HCT116 (cell line): ENCODE measurements at regions not wholly inside any gene's neighbourhood (a gene's known extent, or its start where the extent isn't known, plus 50 kb on each side); places are given as distances from the start of the nearest gene placed in this dataset.

Experiments
- ATAC-seq: fragments of 200-7000 bp; cut with Tn5 transposase; 2 replicates; pipeline ENCODE4 v1.9.1; 2020; ENCODE audit warnings: mild to moderate bottlenecking, moderate library complexity
- BruUV-seq: library from RNA; stranded (reverse); fragments of 400-500 nt; replicated peaks from 2 replicates; lab custom pipeline; 2021; lab: Mats Ljungman, UMichigan
- CTCF ChIA-PET: fragments of 300-600 bp; sonication (Branson Sonifier 250); formaldehyde crosslinking; loops from one replicate; lab custom pipeline; 2021; ENCODE audit warnings: antibody characterized with exemption; lab: Charles Lee
- POLR2A ChIA-PET: fragments of 300-600, 350-600 bp; sonication (Branson Sonifier 250); formaldehyde crosslinking; loops from one replicate; lab custom pipeline; 2021; ENCODE audit warnings: antibody characterized with exemption; lab: Charles Lee
- RAD21 ChIA-PET, 2 experiments: fragments of 300-600 bp; sonication (Branson Sonifier 250); formaldehyde crosslinking; loops; one replicate each; lab custom pipeline; 2023; ENCODE audit warnings: low total read pairs in 2 of 2; ENCODE audit not compliant: uncharacterized antibody in 2 of 2, unreplicated experiment in 2 of 2, low non-redundant PET in 1 of 2; lab: Charles Lee
- DNase-seq: peaks from one replicate; pipeline ENCODE4 v3.0.0-alpha.2; 2010; ENCODE audit warnings: low read depth, low spot score
- H2AFZ ChIP-seq: fragments of 200-600 bp; shearing (Covaris generic), sonication (generic); 2 replicates; pipeline ENCODE4 v1.6.1; 2017; ENCODE audit warnings: low read depth, mixed run types, mixed read lengths, antibody characterized with exemption, low read length; ENCODE audit not compliant: poor library complexity, severe bottlenecking
- H3K27ac ChIP-seq: 2 replicates; pipeline ENCODE4 v1.5.1; 2012; ENCODE audit warnings: low read depth, low read length
- H3K27me3 ChIP-seq: fragments of 200-600 bp; sonication (generic); 2 replicates; pipeline ENCODE4 v1.6.1; 2016; ENCODE audit warnings: mixed run types, low read length, mixed read lengths; ENCODE audit not compliant: insufficient read depth
- H3K36me3 ChIP-seq, 2 experiments: fragments of 200-500 bp in 1 of 2; fragments of 200-600 bp in 1 of 2; sonication (Bioruptor generic) in 1 of 2; sonication (generic) in 1 of 2; 2 replicates each; pipeline versions ENCODE4 v1.5.1 to v1.6.1; 2014 to 2016; ENCODE audit warnings: low read length in 2 of 2, inconsistent platforms in 1 of 2, mixed read lengths in 1 of 2, mixed run types in 1 of 2; ENCODE audit not compliant: insufficient read depth in 2 of 2, control insufficient read depth in 1 of 2
- H3K4me1 ChIP-seq, 2 experiments: fragments of 200-600 bp in 1 of 2; sonication (generic) in 1 of 2; 2 replicates each; pipeline versions ENCODE4 v1.5.1 to v1.6.1; 2012 to 2017; ENCODE audit warnings: low read length in 2 of 2, inconsistent platforms in 1 of 2, mild to moderate bottlenecking in 1 of 2, mixed read lengths in 1 of 2, mixed run types in 1 of 2, moderate library complexity in 1 of 2; ENCODE audit not compliant: insufficient read depth in 2 of 2, control insufficient read depth in 1 of 2
- H3K4me2 ChIP-seq: fragments of 200-600 bp; sonication (generic); 2 replicates; pipeline ENCODE4 v1.6.1; 2017; ENCODE audit warnings: mixed run types, low read length, mixed read lengths
- H3K4me3 ChIP-seq, 2 experiments: fragments of 200-600 bp in 1 of 2; sonication (generic) in 1 of 2; replicated peaks in 1 of 2; 2 replicates each; pipeline ENCODE4 v1.5.1; 2011 to 2016; ENCODE audit warnings: low read length in 2 of 2, control low read depth in 1 of 2, low read depth in 1 of 2, mild to moderate bottlenecking in 1 of 2, mixed read lengths in 1 of 2, mixed run types in 1 of 2
- H3K79me2 ChIP-seq: fragments of 200-600 bp; sonication (generic); 2 replicates; pipeline ENCODE4 v1.6.1; 2017; ENCODE audit warnings: mild to moderate bottlenecking, mixed run types, low read length, moderate library complexity, mixed read lengths; ENCODE audit not compliant: insufficient read depth
- H3K9ac ChIP-seq: fragments of 200-600 bp; sonication (generic); 2 replicates; pipeline ENCODE4 v1.6.1; 2016; ENCODE audit warnings: low read length, mixed read lengths
- H3K9me2 ChIP-seq: fragments of 200-600 bp; sonication (generic), shearing (Covaris generic); 2 replicates; pipeline ENCODE4 v1.6.1; 2017; ENCODE audit warnings: mixed run types, mild to moderate bottlenecking, moderate library complexity; ENCODE audit not compliant: insufficient read depth
- H3K9me3 ChIP-seq, 2 experiments: fragments of 200-500 bp in 1 of 2; fragments of 200-600 bp in 1 of 2; sonication (Bioruptor generic) in 1 of 2; sonication (generic) in 1 of 2; 2 replicates each; pipeline ENCODE4 v1.6.1; 2014 to 2017; ENCODE audit warnings: low read length in 2 of 2, mixed read lengths in 2 of 2, inconsistent platforms in 1 of 2, low read depth in 1 of 2, mild to moderate bottlenecking in 1 of 2, mixed run types in 1 of 2, moderate library complexity in 1 of 2; ENCODE audit not compliant: control insufficient read depth in 1 of 2, insufficient read depth in 1 of 2
- H4K20me1 ChIP-seq: fragments of 200-600 bp; sonication (generic), shearing (Covaris generic); 2 replicates; pipeline ENCODE4 v1.6.1; 2017; ENCODE audit warnings: mixed run types, mild to moderate bottlenecking, moderate library complexity; ENCODE audit not compliant: insufficient read depth
- CBX3 ChIP-seq: IDR thresholded peaks from 2 replicates; pipeline ENCODE4 v1.6.1; 2012; ENCODE audit warnings: low read depth
- CTCF ChIP-seq, 3 experiments: fragments of 200-600 bp in 1 of 3; sonication (generic) in 1 of 3; IDR thresholded peaks in 2 of 3; conservative IDR thresholded peaks in 1 of 3; 2 replicates each; pipeline ENCODE4 v1.5.1; 2012 to 2017; ENCODE audit warnings: low read depth in 2 of 3, low read length in 2 of 3, antibody characterized with exemption in 1 of 3, borderline replicate concordance in 1 of 3, control low read depth in 1 of 3, mild to moderate bottlenecking in 1 of 3, mixed read lengths in 1 of 3, mixed run types in 1 of 3, moderate library complexity in 1 of 3; ENCODE audit not compliant: insufficient read depth in 1 of 3
- ELF1 ChIP-seq: IDR thresholded peaks from 2 replicates; pipeline ENCODE4 v1.6.1; 2012; ENCODE audit warnings: low read depth, borderline replicate concordance
- JUND ChIP-seq: IDR thresholded peaks from 2 replicates; pipeline ENCODE4 v1.6.1; 2012
- POLR2A ChIP-seq: IDR thresholded peaks from 2 replicates; pipeline ENCODE4 v1.7.0; 2011; ENCODE audit warnings: borderline replicate concordance; ENCODE audit not compliant: insufficient read depth, insufficient read length; ENCODE audit errors: extremely low read depth
- REST ChIP-seq: IDR thresholded peaks from 2 replicates; pipeline ENCODE4 v1.6.1; 2012; ENCODE audit warnings: low read depth
- SIN3A ChIP-seq: IDR thresholded peaks from 2 replicates; pipeline ENCODE4 v1.6.1; 2012; ENCODE audit warnings: low read depth
- SRF ChIP-seq: IDR thresholded peaks from 2 replicates; pipeline ENCODE4 v1.6.1; 2012; ENCODE audit warnings: low read depth
- YY1 ChIP-seq: IDR thresholded peaks from 2 replicates; pipeline ENCODE4 v1.6.1; 2011; ENCODE audit warnings: low read length, low read depth, moderate library complexity, mild to moderate bottlenecking; ENCODE audit not compliant: insufficient replicate concordance; ENCODE audit errors: extremely low read depth
- ZNF274 ChIP-seq: fragments of 200-500 bp; sonication (Bioruptor generic); IDR thresholded peaks from 2 replicates; pipeline ENCODE4 v1.6.1; 2014; ENCODE audit warnings: mild to moderate bottlenecking, low read depth, low read length, inconsistent platforms
- intact Hi-C: fragments of 100-400 bp; cut with micrococcal nuclease; formaldehyde crosslinking; loops from 2 replicates; pipeline ENCODE4 v1.10.0; 2022

- TF ChIP-seq REST: no peak
- TF ChIP-seq SIN3A: peak; percentile 76
- no peak for TF ChIP-seq ELF1
- no peak for TF ChIP-seq POLR2A
- TF ChIP-seq JUND: peak; percentile 98
- no peak for TF ChIP-seq ZNF274
- 0 out of 6 replicates have a peak, but pooled peaks of 1 of the 3 experiments have one; percentile 2 for TF ChIP-seq CTCF (IDR thresholded peaks at IDR 0.05 in 2 of 3, conservative IDR thresholded peaks at IDR 0.05 in 1 of 3; ENCODE audit: borderline replicate concordance in 1 of 3, insufficient read depth in 1 of 3, low read depth in 2 of 3, low read length in 2 of 3)
Measured at GRCh38 chr12:127125607-127126259, 1141.2 kb upstream of the TMEM132C start (continued).

GRCh38 chr12:127126260-127126628 lies 1140.7 kb upstream of the TMEM132C start:
- H3K4me2 ChIP-seq: peak overlapping the region; percentile 67
- peaks cover 52 to 66% of the 10 kb centered on the region in 2 experiments for H3K4me1 ChIP-seq
- POLR2A ChIA-PET: no interaction called here
- intact Hi-C loops: loop anchor here (5.0 kb wide), 1 partner anchor 64 kb away; no protein-coding TSS in a partner anchor
- peak overlapping the region; percentile 85 for H3K27ac ChIP-seq
- H2AFZ ChIP-seq: no peak overlapping the region
- RAD21 ChIA-PET: no interaction called here
- CTCF ChIA-PET: interaction anchor here (3.1 kb wide), 1 partner anchor 18 kb away, joined by 10 read pairs; no protein-coding TSS in a partner anchor
- no TSS peak for BruUV-seq
- H3K9ac ChIP-seq: peak overlapping the region; percentile 61
- peak overlapping the region in 1 of 2 experiments; percentile 33; a peak in 2 of 4 replicates for H3K4me3 ChIP-seq
- no peaks in the 10 kb centered on the region for H3K9me2 ChIP-seq
- DNase-seq (no peak), ATAC-seq (peak; percentile 52)
- no peaks in the 10 kb centered on the region for H4K20me1 ChIP-seq
- TF ChIP-seq SRF: no peak
- TF ChIP-seq YY1: no peak
- TF ChIP-seq CBX3: no peak; the same call in 1 of the 2 replicates
- no peaks in the 10 kb centered on the region for H3K79me2 ChIP-seq
- H3K27me3 ChIP-seq: no peaks in the 10 kb centered on the region
- no peaks in the 10 kb centered on the region for H3K36me3 ChIP-seq
- no peaks in the 10 kb centered on the region for H3K9me3 ChIP-seq
